ENCODE measurements at regions not wholly inside any gene's neighbourhood (a gene's known extent, or its start where the extent isn't known, plus 50 kb on each side); places are given as distances from the start of the nearest gene placed in this dataset.

DNA sequence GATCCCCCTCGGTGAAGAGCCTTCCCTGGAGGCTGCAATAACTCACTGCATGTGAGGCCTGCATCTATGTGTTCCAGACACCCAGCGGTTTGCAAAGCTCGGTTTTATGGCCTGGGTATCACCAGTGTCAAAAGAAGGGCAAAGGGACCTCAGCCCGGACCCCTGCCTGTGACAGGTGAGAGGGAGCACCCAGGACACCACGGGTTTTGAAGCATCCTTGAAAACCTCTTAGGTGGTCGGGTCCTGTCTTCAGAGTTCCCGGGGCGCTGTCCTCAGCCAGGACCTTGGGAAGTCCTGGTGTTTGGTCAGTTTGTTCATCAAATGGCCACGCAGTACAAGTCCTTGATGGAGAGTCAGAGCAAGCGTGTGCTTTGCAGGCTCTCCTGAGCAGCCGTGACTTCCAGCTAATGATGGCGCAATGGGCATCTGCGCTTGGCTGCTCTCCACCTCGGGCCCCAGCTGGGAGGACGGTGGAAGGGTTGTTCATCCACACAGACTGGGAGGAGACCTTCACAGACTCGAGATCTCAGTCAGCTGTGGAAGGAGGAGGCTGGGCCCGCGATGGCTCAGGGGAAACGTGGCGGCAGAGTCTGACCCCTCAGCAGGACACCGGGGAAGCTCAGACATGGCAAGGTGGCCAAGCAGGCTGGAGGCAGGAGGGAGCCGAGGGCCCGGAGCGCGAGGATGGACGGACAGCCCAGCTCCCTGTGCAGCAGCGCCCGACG lies 113.1 kb upstream of the GPC1 start:
- Histone ChIP-seq H3K4me1 (peaks cover 32% of the 10 kb centered on the region), H3K36me3 (no peaks in the 10 kb centered on the region), H3K9me3 (no peaks in the 10 kb centered on the region), H3K27me3 (no peaks in the 10 kb centered on the region), H3K27ac (no peak overlapping the region), H3K4me3 (no peak overlapping the region)
- DNase-seq (ENCODE audit: extremely low spot score in 2 of 2): no peak
- TF ChIP-seq POLR2A (IDR thresholded peaks at IDR 0.05) (no peak), POLR2AphosphoS5 (IDR thresholded peaks at IDR 0.05; ENCODE audit: insufficient read depth in 1 of 2, low read depth in 1 of 2) (no peak)
- TF ChIP-seq, protein P1, sequence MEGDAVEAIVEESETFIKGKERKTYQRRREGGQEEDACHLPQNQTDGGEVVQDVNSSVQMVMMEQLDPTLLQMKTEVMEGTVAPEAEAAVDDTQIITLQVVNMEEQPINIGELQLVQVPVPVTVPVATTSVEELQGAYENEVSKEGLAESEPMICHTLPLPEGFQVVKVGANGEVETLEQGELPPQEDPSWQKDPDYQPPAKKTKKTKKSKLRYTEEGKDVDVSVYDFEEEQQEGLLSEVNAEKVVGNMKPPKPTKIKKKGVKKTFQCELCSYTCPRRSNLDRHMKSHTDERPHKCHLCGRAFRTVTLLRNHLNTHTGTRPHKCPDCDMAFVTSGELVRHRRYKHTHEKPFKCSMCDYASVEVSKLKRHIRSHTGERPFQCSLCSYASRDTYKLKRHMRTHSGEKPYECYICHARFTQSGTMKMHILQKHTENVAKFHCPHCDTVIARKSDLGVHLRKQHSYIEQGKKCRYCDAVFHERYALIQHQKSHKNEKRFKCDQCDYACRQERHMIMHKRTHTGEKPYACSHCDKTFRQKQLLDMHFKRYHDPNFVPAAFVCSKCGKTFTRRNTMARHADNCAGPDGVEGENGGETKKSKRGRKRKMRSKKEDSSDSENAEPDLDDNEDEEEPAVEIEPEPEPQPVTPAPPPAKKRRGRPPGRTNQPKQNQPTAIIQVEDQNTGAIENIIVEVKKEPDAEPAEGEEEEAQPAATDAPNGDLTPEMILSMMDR (IDR thresholded peaks at IDR 0.05): no peak
- intact Hi-C loops (cut with DNase I): no loop called here

DNA sequence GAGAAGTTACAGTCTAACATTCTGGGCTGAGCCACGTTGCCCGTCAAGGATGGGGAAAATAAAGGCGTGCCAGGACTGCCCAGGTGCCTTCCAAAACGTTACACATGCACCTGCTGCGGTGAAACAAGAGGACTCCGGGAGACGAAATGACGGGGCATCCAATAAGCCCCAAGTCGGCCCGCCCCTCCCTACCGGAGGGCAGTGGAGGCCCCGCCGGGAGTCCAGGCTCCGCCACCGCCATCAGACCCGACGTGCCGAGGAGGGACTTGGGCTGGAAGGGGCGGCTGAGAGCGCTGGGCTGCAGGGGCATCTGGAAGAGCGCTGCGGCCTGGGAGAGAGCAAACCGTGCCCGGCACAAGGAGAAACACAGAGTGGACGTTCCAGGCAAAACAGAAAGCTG lies 112.5 kb upstream of the GPC1 start:
- Histone ChIP-seq H3K4me3 (no peak overlapping the region), H3K27ac (no peak overlapping the region), H3K27me3 (no peaks in the 10 kb centered on the region), H3K9me3 (no peaks in the 10 kb centered on the region), H3K4me1 (peaks cover 32% of the 10 kb centered on the region), H3K36me3 (no peaks in the 10 kb centered on the region)
- TF ChIP-seq, protein P1 (IDR thresholded peaks at IDR 0.05): no peak
- TF ChIP-seq POLR2A (IDR thresholded peaks at IDR 0.05) (no peak), POLR2AphosphoS5 (IDR thresholded peaks at IDR 0.05; ENCODE audit: insufficient read depth in 1 of 2, low read depth in 1 of 2) (no peak)
- intact Hi-C loops (cut with DNase I): no loop called here
- no peak for DNase-seq (ENCODE audit: extremely low spot score in 2 of 2)

DNA sequence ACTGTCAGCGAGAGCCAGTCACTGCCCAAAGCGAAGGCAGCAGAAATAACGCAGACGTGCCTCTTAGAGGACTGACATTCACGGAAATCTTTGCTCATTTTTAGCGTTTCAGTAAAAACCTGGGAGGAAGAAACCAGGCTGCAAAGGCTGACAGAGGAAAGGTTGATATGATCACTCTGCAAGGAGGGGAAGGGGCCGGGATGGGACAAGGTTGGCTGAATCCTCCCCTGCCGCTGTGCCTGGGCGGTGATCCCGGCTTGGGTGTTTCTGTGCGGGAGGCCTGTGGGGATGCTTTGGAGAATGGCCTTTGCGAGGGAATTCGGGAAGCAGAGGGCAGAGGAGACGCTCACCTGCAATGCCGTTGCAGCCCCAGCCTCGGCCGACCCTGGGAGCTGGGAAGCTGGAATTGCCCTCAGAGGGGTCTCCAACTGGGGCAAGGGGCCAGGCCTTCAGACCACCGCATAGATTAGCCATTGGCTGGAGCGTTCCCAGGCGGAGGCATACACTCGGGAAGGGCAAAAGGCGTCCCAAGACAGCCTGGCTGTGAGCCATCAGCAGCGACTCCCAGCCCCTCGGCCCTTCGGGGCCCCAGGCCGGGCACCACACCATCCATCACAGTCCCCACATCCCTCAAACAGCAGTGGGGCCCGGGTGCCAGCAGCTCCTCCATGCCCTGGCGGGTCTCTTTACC lies 111.7 kb upstream of the GPC1 start:
- Histone ChIP-seq H3K4me3 (no peak overlapping the region), H3K4me1 (peaks cover 32% of the 10 kb centered on the region), H3K27ac (no peak overlapping the region), H3K27me3 (no peaks in the 10 kb centered on the region), H3K36me3 (no peaks in the 10 kb centered on the region), H3K9me3 (no peaks in the 10 kb centered on the region)
- intact Hi-C loops (cut with DNase I): no loop called here
- no peak for DNase-seq (ENCODE audit: extremely low spot score in 2 of 2)
- TF ChIP-seq POLR2A (IDR thresholded peaks at IDR 0.05) (no peak), POLR2AphosphoS5 (IDR thresholded peaks at IDR 0.05; ENCODE audit: insufficient read depth in 1 of 2, low read depth in 1 of 2) (no peak)
- TF ChIP-seq, protein P1 (IDR thresholded peaks at IDR 0.05): no peak

DNA sequence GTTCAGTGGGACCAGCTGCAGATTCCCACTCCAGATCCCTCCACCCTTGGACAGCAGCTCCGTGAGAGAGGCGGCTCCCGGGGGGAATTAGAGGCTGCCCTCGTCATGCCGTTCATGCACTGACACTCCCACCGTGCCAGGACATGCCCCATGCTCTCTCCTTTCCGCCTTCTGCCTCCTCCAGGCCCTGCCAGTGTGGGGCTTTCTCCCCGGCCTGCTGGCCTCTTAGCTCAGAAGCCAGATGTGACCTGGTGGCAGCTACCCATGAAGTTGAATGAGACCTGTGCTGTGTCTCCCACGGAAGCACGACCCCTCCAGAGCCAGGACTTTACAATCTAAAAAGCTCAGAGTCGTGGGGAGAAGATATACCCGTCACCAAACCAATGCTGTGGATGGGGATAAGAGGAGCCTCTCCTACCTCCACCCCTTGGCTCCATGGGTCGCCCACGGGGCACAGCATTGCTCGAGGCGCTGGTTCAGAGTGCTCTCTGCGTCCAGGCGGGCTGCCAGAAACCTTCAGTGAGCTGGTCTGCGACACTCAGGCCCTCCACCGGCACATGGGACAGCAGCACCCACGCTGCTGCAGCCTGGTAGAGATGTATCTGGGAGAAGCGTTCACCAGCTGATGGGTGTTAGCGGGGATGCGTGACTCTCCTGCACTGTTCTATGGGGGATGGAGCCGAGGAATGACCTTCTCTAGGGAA lies 111.0 kb upstream of the GPC1 start:
- Histone ChIP-seq H3K27me3 (no peaks in the 10 kb centered on the region), H3K27ac (no peak overlapping the region), H3K9me3 (no peaks in the 10 kb centered on the region), H3K4me3 (no peak overlapping the region), H3K4me1 (peaks cover 29% of the 10 kb centered on the region), H3K36me3 (no peaks in the 10 kb centered on the region)
- DNase-seq (ENCODE audit: extremely low spot score in 2 of 2): no peak
- TF ChIP-seq POLR2AphosphoS5 (IDR thresholded peaks at IDR 0.05; ENCODE audit: insufficient read depth in 1 of 2, low read depth in 1 of 2): no peak
- intact Hi-C loops (cut with DNase I): no loop called here

DNA sequence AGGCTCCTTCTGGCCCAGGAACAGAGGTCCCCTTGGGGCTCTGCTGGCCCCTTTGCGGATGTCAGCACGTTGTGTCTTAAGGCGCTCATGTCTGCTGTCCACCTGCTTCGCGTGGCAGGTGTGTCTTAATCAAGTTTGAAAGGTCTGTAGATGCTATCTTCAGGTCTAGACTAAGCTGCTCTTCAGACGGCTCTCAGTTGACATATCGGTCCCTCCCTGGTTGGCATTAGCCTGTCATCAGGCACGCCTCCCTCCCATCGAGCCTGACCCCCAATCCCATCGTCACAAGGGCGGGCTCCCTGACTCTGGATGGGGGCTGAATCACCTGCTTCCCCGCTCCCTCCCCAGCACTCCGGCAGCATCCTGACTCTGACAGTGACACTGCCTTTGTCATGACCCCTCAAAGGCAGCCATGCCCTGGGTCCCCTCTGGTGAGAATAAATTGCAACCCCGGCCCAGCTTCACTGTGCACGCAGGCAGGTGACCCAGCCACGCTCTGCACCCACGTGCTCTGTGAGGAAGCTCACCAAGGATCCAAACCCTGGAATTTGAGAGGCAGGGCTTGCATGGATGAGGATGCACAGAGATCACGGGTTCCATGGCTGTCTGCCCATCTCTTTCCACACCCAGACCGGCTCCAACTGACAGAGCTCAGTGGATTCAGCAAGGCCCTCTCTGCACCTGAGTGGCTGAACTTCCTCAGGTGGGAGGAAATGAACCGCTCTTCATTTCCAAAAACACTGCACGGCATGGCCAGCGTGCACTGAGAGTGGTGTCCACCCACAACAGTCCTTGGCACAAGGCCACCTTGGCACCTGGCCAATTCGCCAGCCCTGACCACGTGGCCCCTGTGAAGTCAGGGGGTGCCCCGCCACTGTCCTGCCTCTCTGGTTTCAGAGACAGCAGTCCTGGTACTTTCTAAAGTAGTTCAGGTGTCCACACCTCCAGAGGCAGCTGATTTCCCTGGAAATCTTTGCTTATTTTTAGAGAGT lies 110.2 kb upstream of the GPC1 start:
- no peaks in the 10 kb centered on the region for H3K27me3 ChIP-seq
- peaks cover 21% of the 10 kb centered on the region for H3K4me1 ChIP-seq
- no peak for DNase-seq (ENCODE audit: extremely low spot score in 2 of 2)
- no peaks in the 10 kb centered on the region for H3K36me3 ChIP-seq
- no peak overlapping the region for H3K4me3 ChIP-seq
- TF ChIP-seq POLR2A (IDR thresholded peaks at IDR 0.05) (no peak), POLR2AphosphoS5 (IDR thresholded peaks at IDR 0.05; ENCODE audit: insufficient read depth in 1 of 2, low read depth in 1 of 2) (no peak)
- TF ChIP-seq, protein P1 (IDR thresholded peaks at IDR 0.05): no peak
- intact Hi-C loops (cut with DNase I): no loop called here
- H3K9me3 ChIP-seq: no peaks in the 10 kb centered on the region
- H3K27ac ChIP-seq: no peak overlapping the region
